SH-SY5Y (cell line): ENCODE measurements at regions not wholly inside any gene's neighbourhood (a gene's known extent, or its start where the extent isn't known, plus 50 kb on each side); places are given as distances from the start of the nearest gene placed in this dataset.

ENCODE experiments used
- GATA2 ChIP-seq: IDR thresholded peaks from 2 replicates; pipeline ENCODE4 v1.6.1; 2011; ENCODE audit warnings: mild to moderate bottlenecking, low read depth, low read length
- GATA3 ChIP-seq: IDR thresholded peaks from 2 replicates; pipeline ENCODE4 v1.6.1; 2011; ENCODE audit warnings: low read depth, mild to moderate bottlenecking, low read length, moderate library complexity

DNA sequence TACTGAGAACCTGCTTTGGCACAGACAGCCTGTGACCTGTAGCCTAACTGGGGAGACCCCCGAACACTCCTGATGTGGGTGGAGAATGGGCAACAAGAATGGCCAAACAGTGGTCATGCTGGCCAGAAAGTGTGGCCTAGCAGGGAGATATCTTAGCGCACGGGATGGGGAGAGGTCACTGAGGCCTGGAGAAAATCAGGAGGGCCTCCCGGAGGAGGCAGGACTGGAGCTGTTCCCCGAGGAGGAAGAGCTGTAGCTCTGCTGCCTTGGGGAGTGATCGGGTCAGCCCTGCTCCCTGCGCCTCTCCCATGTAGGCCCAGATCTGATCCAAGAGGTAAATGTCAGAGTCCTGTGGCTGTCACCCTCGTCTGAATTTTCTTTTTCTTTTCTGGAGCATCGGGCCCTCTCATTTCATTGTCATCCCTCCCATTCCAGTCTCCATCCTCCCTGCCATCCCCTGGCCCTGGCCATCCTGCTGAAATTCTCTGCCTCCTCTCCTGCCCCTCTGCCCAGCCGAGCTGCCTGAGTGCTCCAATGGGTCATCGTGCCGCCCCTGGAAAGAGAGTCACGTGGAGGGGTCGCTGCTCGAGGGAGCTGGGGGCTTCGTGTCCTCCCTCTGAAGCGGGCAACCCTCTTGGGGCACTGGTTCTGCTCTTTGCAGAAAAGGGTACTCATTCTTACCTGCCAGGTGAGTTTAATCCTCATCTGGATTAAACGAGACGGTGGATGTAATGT, 242.9 kb downstream of the HAUS1 start:
- TF ChIP-seq GATA3 (no peak), GATA2 (no peak)

- TF ChIP-seq GATA2 (peak; percentile 93), GATA3 (peak; percentile 84)
These were observed 246.5 kb downstream of the HAUS1 start for GRCh38 chr18:46350598-46351159.

DNA sequence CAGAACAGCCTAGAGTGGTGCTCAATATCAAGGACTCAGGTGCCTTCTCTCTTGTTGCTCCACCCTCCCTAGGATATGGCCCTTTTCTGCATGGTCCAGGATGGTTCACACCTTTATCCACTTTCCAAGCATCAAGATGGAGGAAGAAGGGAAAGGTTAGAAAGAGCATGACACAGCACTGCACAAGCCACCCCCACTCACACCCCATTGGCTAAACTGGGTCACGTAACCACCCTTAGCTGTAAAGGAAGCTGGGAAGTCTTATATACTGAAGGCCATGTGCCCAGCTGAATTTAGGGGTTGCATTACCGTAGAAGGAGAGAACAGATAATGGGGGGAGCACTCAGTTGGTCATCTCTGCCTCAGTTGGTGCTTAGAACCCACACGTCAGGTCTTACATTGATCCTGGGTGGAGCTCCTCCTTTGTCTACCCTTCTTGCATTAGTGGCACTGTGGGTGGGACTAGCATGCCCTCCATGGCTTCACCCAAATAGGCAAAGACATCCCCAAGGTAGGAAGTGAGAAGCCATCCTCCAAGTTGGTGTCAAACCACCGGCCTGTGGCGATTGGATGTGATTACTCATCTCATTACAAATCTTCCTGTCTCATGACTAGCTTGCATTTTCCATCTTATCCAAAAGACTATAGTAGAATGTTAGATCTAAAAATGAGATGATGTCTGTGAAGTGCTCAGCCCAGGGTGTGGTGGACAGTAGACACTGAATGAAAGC, 248.5 kb downstream of the HAUS1 start:
- TF ChIP-seq GATA2, result no peak

DNA sequence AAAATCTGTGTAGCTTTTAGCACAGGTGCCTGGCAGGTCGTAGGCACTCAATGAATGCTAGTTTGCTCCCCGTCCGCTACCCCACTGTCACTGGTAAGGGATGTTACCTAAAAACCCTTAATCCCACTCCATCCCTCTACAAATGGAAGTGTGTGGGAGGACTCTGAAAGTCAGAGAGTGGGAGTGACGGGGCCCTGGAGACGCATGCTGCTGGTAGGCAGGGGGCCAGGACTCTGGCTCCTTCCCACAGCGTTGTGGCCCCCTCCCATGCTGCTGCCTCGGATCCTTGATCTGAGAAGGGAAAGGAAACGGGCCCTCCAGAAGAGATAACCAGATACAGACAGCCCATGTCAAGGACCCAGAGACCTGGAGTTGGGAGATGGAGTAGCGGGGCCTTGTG, 249.3 kb downstream of the HAUS1 start:
- TF ChIP-seq GATA3, result no peak
- TF ChIP-seq GATA2, result no peak

DNA sequence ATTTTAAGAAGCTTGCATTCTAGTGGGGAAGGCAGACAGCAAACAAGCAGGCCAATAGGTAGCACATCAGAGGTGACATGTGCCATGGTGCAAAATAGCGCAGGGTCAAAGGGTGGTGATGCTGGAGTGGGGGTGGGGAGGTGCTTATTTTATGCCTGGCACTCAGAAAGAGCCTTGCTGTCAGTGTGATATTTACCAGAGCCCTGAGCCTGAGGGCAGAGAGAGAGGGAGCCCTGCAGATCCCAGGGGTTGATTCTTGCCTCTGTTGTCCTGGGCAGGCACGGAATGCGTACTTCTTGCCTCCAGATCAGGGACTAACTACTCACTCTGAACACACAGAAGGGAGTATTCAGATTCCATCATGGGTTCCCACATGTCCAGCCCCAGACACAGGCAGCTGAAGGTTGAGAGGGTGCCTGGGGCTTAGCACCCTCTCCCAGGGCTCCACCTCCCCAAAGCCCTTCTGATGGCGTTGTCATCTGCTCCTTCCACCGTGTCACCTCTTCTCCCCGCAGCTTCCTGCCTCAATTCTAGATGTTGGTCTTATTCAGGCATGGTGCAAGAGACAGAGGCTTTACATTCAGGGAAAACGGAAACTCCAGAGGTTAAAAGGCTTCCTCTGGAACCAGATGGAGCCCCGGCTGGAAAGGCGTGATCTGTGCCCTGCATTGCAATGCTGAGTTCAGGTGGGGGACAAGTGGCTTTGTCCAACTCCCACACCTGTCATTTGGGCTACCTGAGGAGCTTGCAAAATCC, 252.3 kb downstream of the HAUS1 start:
- no peak for TF ChIP-seq GATA3
- TF ChIP-seq GATA2, result peak; percentile 91

GRCh38 chr18:46360102-46360699, 256.0 kb downstream of the HAUS1 start:
- TF ChIP-seq GATA2 (no peak), GATA3 (no peak)

DNA sequence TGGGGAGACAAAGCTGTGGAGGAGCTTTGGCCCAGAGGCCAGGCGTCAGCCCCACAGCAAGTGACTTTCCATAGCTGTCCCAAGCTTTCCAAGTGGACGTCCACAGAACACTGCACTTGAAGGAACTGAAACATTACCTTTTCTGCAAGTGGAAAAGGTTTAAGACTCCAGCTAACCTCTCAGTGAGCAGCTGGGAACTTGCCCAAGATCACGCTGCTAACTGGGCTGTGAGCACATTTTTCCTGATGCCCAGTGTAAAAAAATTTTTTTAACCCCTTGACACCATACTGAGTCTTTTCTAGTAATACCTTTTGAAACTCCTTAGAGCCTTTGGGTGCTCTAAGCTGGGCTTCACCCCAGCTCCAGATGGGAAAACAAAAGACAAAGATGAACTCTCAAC, 256.7 kb downstream of the HAUS1 start:
- TF ChIP-seq GATA2 (no peak), GATA3 (no peak)

- TF ChIP-seq GATA3, result no peak
- TF ChIP-seq GATA2, result no peak
These were observed 258.3 kb downstream of the HAUS1 start for GRCh38 chr18:46362533-46362932.

GRCh38 chr18:46364048-46364447, 259.9 kb downstream of the HAUS1 start:
- TF ChIP-seq GATA2 (no peak), GATA3 (no peak)

- TF ChIP-seq GATA2 (no peak), GATA3 (no peak)
These were observed 262.0 kb downstream of the HAUS1 start for GRCh38 chr18:46366201-46366600.

DNA sequence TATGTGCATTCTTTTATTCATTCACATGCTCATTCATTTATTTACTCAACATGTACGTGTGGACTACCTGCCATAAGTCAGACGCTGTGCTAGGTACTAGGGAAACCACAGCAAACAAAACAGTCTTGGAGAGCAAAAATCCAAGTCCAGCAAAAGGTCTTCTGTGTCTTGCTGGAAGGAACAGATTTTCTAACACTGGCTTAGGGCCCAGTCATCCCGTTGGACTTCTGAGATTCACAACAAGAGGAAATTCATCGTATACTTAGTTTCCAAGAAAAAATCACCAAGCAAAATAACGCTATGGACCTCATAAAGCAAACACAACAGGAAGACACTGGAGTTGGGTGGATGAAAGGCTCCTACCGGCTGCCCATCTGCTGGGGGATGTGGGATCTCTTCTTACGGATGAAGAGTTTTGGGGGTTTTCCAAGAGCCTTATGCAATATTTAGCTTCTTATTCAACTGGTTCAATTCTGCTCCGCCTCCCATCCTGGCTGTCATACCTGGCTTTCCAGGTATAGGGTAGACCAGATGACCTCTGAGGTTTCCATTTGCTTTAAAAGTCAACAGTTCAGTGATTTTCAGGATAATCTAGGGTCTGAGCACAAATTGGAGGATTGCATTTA, 262.7 kb downstream of the HAUS1 start:
- no peak for TF ChIP-seq GATA2
- TF ChIP-seq GATA3, result no peak

DNA sequence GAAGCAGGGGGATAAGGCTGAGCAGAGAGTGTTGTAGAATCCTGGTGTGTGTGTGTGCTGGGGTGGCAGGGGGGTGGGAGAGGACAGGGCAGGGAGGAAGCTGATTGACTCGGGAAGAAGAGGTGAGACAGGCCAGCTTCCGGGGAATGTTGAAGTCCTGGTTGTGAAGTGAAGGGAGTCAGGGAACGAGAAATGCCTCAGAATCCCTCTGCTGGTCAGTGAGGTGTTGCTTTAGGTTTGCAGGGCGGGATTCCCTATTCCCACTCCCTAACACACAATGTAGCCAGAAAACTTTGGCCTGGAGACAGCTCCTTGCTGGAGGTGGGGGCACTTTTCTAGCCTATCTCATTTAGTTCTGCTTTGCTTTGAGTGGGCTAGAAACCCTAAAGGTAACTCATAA, 265.1 kb downstream of the HAUS1 start:
- no peak for TF ChIP-seq GATA3
- TF ChIP-seq GATA2, result no peak

DNA sequence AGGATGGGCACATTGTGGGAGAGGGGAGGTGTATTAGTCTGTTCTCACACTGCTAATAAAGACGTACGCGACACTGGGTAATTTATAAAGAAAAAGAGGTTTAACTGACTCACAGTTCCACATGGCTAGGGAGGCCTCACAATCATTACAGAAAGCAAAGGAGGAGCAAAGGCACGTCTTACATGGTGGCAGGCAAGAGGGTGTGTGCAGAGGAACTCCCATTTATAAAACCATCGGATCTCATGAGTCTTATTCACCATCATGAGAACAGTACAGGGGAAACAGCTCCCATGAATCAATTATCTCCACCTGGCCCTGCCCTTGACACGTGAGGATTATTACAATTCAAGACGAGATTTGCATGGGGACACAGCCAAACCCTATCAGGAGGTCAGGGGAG, 266.7 kb downstream of the HAUS1 start:
- TF ChIP-seq GATA3 (no peak), GATA2 (no peak)

DNA sequence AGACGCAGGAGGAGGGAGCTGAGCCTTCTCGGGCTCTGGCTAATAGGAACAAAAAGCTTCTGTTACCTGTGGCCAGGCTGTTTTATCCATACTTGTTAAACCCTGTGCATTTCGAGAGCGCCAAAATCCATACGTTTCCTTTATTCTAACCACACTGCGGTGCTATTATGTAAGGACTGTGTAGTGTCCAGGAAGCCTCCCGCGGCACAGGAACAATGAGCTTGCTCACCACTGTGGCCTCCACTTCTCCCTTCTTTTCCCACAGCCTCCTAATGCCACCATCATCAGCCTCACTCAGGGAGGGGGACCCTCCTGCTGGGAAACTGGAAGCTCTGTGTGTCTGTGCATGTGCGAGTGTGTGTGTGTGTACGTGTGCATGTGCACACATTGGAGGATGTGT, 268.5 kb downstream of the HAUS1 start:
- TF ChIP-seq GATA2 (no peak), GATA3 (no peak)
